ENCODE measurements at regions not wholly inside any gene's neighbourhood (a gene's known extent, or its start where the extent isn't known, plus 50 kb on each side); places are given as distances from the start of the nearest gene placed in this dataset.
"Not testable (repeated sequence)": the region's sequence is repeated elsewhere in the genome, so short reads cannot be mapped to it uniquely, and the experiment has no call there.

DNA sequence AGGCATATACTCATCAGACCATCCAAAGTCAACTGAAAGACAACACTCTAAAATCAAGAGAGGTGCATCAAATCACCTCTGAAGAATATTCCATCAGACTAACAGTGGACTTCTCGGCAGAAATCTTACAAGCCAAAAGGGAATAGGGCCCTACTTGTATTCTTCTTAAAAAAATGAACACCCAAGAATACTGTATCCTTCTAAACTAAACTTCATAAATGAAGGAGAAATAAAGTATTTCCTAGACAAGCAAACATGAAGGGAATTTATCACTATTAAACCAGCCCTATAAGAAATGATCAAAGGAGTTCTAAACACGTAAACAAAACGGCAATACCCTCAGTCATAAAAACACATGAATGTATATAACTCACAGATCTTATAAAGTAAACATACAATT is 141.2 kb downstream of the CXXC4 start:
- H3K9me3 Mint-ChIP-seq = peaks cover 35% of the 10 kb centered on the region
- ATAC-seq = no peak
- no peak overlapping the region for H3K27ac Mint-ChIP-seq
- no peak for DNase-seq
- no peaks in the 10 kb centered on the region for H3K36me3 Mint-ChIP-seq (ENCODE audit: low read depth)
- H3K4me1 Mint-ChIP-seq = no peaks in the 10 kb centered on the region
- H3K4me3 Mint-ChIP-seq = no peak overlapping the region
- no peaks in the 10 kb centered on the region for H3K27me3 Mint-ChIP-seq

DNA sequence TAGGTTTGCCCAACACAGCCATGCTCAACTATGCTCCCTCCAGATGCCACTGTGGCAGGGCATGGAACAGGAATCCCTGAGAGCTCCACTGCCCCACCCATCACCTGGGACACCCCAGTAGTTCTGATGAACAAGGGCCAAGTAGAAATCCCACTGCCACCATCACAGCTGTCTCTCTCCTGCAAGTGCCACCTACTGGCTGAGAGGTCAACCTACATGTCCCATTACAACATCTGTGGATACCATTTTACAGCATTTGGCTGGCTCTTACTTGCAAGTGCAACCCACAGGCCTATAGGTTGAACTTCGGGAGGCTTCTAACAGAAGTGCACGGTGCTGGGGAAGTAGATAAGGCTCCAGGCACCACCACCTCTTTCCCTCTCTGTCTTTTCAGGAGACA is 142.5 kb downstream of the CXXC4 start:
- Mint-ChIP-seq H3K4me1 (no peaks in the 10 kb centered on the region), H3K27me3 (no peaks in the 10 kb centered on the region), H3K9me3 (peaks cover 39% of the 10 kb centered on the region), H3K36me3 (ENCODE audit: low read depth) (no peaks in the 10 kb centered on the region), H3K27ac (no peak overlapping the region), H3K4me3 (no peak overlapping the region)
- no peak for ATAC-seq
- no peak for DNase-seq

DNA sequence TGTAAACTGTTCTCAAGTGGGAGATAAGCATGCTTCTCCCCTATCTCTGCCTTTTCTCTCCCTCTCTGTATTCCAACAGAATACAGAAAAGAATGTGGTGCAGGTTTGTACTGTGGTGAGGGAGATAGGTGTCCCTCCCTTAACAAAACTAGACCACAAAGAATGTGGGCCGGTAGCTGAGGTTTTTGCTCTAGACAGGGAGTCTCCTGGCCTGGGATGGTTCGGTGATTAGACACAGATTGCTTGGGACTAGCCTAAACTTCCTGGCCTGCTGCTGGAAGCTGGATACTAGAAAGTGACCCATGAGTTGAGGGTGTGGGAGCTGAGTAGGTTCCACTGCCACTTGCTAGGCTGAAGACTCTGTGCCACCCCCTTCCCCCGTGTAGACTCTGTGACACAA is 143.0 kb downstream of the CXXC4 start:
- H3K4me3 Mint-ChIP-seq = no peak overlapping the region
- no peaks in the 10 kb centered on the region for H3K27me3 Mint-ChIP-seq
- DNase-seq (no peak), ATAC-seq (no peak)
- H3K9me3 Mint-ChIP-seq = peaks cover 39% of the 10 kb centered on the region
- no peak overlapping the region for H3K27ac Mint-ChIP-seq
- H3K4me1 Mint-ChIP-seq = no peaks in the 10 kb centered on the region
- no peaks in the 10 kb centered on the region for H3K36me3 Mint-ChIP-seq (ENCODE audit: low read depth)

DNA sequence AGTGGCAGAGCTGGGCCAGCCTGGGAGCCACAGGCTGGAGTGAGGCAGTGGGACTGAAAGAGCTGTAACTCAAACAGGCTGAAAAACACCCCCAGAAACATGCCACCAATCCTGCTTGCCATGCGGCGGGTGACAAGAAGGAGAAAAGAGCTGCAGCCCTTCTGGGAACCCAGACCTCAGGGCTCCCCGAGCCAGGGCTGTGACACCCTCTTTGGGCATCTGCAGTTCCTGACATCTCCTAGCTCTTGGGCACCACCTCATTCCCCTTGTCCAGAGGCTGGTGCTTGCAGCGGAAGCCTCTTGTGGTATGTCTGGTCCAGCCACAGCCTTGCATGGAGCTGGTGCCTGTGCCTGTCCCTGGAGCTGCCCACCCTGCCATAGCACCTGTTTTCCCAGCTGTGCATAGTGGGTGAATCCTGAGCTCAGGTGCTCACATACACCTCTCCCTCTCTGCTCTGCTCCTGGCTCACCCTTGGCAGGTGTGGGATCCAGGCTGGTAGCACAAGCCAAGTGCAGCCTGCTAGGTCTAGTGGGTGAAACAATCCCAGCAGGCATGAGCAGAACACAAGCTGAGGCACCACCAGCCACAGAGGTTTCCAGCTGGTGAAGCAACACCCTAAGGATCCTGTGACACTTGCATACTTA is 149.0 kb downstream of the CXXC4 start:
- Mint-ChIP-seq H3K36me3 (ENCODE audit: low read depth) (no peaks in the 10 kb centered on the region), H3K4me3 (no peak overlapping the region), H3K27ac (no peak overlapping the region), H3K27me3 (no peaks in the 10 kb centered on the region), H3K4me1 (no peaks in the 10 kb centered on the region), H3K9me3 (peaks cover 13% of the 10 kb centered on the region)
- DNase-seq (no peak), ATAC-seq (no peak)

DNA sequence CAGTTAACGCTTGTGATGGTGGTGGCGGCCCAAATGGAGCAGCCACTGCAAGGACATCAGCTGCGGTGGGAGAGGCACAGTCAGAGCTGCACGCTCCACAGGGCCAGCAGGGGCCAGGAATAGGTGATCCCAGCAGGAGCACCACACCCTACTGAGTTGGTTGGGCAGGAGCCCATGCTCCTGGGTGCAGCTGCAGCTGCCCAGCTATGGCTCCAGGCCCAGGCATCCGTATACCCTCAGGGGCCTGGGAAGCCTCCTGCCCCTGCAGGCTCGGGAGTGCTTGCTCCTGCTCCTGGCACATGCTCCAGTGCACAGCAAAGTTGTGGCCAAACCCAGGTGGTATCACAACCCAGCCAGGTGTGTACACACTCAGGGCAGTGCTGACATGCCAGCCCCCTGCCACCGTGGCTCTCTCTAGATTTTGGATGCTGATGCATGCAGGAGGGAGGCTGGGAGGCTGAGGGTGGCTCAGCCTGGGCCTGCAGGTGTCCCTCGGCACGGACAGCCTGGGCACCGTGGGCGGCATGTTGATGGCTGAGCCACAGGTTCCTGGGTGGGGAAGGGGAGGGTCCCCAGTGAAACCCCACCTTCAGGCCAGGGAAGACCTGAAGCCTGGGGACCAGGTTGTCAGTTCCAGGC is 150.2 kb downstream of the CXXC4 start:
- H3K9me3 Mint-ChIP-seq = peaks cover 4% of the 10 kb centered on the region
- H3K27ac Mint-ChIP-seq = no peak overlapping the region
- H3K4me3 Mint-ChIP-seq = no peak overlapping the region
- DNase-seq = no peak
- no peak for ATAC-seq
- H3K27me3 Mint-ChIP-seq = no peaks in the 10 kb centered on the region
- H3K36me3 Mint-ChIP-seq (ENCODE audit: low read depth) = no peaks in the 10 kb centered on the region
- no peaks in the 10 kb centered on the region for H3K4me1 Mint-ChIP-seq

DNA sequence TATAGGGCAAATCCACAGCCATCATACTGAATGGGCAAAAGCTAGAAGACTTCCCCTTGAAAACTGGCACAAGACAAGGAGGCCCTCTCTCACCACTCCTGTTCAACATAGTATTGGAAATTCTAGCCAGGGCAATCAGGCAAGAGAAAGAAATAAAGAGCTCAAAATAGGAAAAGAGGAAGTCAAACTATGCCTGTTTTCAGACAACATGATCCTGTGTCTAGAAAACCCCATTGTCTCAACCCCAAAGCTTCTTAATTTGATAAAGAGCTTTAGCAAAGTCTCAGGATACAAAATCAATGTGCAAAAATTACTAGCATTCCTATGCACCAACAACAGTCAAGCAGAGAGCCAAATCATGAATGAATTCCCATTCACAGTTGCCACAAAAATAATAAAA is 160.3 kb downstream of the CXXC4 start:
- Mint-ChIP-seq H3K4me1 (no peaks in the 10 kb centered on the region), H3K27ac (no peak overlapping the region), H3K4me3 (no peak overlapping the region), H3K9me3 (no peaks in the 10 kb centered on the region), H3K36me3 (ENCODE audit: low read depth) (no peaks in the 10 kb centered on the region), H3K27me3 (no peaks in the 10 kb centered on the region)
- ATAC-seq = no peak
- DNase-seq = no peak

DNA sequence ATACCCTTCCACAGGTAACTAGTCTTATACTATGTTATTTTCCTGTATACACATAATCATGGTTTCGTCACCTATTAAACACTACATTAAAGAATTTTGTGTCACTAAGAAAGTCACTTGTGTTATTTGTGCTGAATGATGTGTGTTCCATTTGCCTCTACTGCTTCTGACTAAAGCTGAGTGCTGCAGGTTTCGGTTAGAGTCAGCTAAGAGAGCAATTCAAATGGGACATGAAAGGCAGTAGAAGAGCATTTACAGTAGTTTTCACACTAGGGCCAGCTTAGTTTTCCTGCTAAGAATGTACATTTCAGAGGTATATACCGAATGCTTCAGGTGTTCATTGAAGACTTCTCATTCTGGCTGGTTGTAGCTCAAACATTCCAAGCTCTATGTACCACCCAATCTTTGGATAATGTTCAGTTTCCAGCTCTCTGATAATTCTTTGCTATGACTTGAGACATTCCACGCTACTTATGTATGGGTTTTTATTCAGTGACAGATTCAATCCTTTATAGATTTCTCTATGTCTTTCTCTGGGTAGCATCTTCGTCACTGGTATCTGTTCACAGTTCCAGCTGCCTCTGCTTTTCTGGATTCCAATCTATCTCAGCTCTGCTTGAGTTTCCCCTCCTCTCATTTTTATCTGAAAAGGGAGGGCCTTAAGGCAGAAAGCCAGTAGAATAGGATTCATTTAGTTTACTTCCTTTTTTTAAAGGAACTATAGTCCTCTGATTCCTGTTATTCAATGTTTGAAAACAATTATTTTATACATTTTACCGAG is 164.4 kb downstream of the CXXC4 start:
- Mint-ChIP-seq H3K9me3 (no peaks in the 10 kb centered on the region), H3K36me3 (ENCODE audit: low read depth) (no peaks in the 10 kb centered on the region), H3K4me1 (no peaks in the 10 kb centered on the region), H3K4me3 (no peak overlapping the region), H3K27ac (no peak overlapping the region), H3K27me3 (no peaks in the 10 kb centered on the region)
- ATAC-seq (no peak), DNase-seq (no peak)

DNA sequence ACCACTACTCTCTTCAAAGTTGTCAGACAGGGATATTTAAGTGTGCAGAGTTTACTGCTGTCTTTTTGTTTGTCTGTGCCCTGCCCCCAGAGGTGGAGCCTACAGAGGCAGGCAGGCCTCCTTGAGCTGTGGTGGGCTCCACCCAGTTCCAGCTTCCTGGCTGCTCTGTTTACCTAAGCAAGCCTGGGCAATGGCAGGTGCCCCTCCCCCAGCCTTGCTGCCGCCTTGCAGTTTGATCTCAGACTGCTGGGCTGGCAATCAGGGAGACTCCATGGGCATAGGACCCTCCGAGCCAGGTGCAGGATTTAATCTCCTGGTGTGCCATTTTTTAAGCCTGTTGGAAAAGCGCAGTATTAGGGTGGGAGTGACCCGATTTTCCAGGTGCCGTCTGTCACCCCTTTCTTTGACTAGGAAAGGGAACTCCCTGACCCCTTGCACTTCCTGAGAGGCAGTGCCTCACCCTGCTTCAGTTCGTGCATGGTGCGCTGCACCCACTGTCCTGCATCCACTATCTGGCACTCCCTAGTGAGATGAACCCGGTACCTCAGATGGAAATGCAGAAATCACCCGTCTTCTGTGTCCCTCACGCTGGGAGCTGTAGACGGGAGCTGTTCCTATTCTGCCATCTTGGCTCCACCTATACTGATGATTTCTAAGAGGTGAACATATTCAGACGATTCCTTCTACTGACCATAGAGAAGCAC is 167.6 kb downstream of the CXXC4 start:
- ATAC-seq, H3K27me3 Mint-ChIP-seq, H3K4me3 Mint-ChIP-seq: not testable (repeated sequence)

DNA sequence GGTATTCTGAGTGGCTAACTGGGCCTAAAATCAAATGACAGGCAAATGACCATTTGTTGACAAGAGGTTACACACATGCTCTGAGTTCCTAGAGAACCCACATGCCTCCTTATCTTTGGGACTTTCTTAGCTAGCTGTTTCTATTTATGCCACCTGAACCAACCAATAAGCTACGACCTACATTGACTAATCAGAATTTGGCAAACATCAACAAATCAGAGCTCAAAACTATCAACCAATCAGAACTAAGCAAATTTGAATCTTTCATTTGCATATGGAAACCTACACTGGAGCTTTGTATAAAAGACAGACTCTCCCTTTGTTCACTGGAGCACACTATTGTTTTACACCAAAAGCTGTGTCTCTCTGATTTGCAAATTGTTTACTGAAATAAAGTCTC is 192.0 kb downstream of the CXXC4 start:
- peaks cover 4% of the 10 kb centered on the region for H3K9me3 Mint-ChIP-seq

More for the DNA sequence above, 167.6 kb downstream of the CXXC4 start:
- DNase-seq; H3K36me3 Mint-ChIP-seq (ENCODE audit: low read depth); H3K4me1 Mint-ChIP-seq; H3K27ac Mint-ChIP-seq; H3K9me3 Mint-ChIP-seq: not testable (repeated sequence)

DNA sequence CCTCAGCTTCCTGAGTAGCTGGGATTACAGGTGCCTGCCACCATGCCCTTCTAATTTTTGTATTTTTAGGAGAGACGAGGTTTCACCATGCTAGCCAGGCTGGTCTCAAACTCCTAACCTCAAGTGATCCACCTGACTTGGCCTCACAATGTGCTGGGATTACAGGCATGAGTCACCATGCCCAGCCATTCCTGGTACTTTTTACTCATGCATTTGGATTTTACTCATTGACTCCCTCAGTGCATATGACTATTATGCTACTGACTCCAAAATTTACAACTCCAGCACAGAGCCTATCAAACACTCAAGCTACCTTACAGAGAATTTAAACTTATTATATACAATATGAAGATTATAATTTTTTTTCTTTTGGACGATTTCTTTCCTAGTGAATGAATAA is 199.9 kb downstream of the CXXC4 start:
- H3K4me3 Mint-ChIP-seq = no peak overlapping the region
- H3K27ac Mint-ChIP-seq = no peak overlapping the region
- H3K9me3 Mint-ChIP-seq = peaks cover 15% of the 10 kb centered on the region
- ATAC-seq (no peak), DNase-seq (no peak)
- H3K4me1 Mint-ChIP-seq = no peaks in the 10 kb centered on the region
- no peaks in the 10 kb centered on the region for H3K36me3 Mint-ChIP-seq (ENCODE audit: low read depth)
- H3K27me3 Mint-ChIP-seq = no peaks in the 10 kb centered on the region

More for the DNA sequence above, 192.0 kb downstream of the CXXC4 start:
- ATAC-seq = no peak
- Mint-ChIP-seq H3K27ac (no peak overlapping the region), H3K4me3 (no peak overlapping the region), H3K4me1 (no peaks in the 10 kb centered on the region), H3K36me3 (ENCODE audit: low read depth) (no peaks in the 10 kb centered on the region), H3K27me3 (no peaks in the 10 kb centered on the region)
- DNase-seq = no peak

DNA sequence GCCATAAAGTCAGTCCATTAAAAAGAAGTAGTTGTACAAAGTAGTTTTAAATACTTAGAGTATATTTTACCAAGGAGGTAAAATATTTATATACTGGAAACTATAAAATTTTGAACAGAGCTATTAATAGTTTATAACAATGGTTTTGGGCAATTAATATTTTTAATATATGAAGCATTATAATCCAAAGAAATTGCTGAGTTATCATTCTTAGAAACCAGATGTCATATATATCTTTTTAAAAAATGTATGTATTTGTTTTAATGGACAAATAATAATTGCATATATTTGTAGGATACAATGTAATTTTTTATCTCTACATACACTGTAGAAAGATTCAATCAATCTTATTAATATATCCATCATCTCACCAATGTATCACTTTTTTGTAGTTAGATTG is 207.8 kb downstream of the CXXC4 start:
- no peak for ATAC-seq

DNA sequence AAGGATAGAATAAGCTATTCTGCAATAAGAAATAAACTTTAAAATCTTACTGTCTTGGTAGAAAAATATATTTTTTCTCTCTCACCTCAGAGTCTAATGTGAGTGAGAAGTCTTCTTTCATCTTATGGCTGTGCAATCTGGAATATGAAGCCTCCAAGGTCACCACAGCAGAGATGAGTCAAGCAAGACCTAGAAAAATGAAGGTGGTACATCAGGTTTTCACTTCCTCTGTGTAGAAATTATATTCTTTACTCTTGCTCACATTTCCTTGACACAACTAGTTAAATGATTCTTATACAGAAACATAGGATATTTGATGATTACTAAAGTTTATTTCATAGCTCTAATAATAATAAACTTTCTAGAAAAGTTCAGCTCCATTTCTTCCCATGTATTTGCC is 211.4 kb downstream of the CXXC4 start:
- Mint-ChIP-seq H3K27me3 (no peaks in the 10 kb centered on the region), H3K27ac (no peak overlapping the region), H3K4me3 (no peak overlapping the region), H3K36me3 (ENCODE audit: low read depth) (no peaks in the 10 kb centered on the region), H3K4me1 (no peaks in the 10 kb centered on the region), H3K9me3 (peaks cover 4% of the 10 kb centered on the region)
- no peak for DNase-seq
- no peak for ATAC-seq

More for the DNA sequence above, 207.8 kb downstream of the CXXC4 start:
- Mint-ChIP-seq H3K27me3 (no peaks in the 10 kb centered on the region), H3K27ac (no peak overlapping the region), H3K9me3 (peaks cover 11% of the 10 kb centered on the region), H3K36me3 (ENCODE audit: low read depth) (no peaks in the 10 kb centered on the region), H3K4me3 (no peak overlapping the region), H3K4me1 (no peaks in the 10 kb centered on the region)
- DNase-seq = no peak

DNA sequence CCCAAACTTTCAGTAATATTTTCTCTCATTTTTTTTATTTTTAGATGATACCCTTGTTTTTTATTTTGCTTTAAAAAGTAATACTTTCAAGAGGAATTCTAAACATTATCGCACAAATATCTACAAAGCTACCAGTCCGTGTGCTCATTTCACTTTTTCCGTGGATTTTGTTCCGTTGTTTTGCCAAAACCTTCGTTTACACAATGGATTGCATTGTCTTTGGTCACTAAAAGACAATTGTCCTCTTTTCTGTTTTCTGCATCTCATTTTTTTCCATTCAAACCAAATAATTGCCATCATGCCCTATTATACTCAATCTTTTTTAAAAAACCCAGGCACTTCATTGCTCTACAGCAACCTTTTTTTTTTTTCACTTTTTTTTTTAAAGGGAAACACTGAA is 214.9 kb downstream of the CXXC4 start:
- Mint-ChIP-seq H3K27ac (no peak overlapping the region), H3K4me1 (no peaks in the 10 kb centered on the region), H3K27me3 (no peaks in the 10 kb centered on the region), H3K36me3 (ENCODE audit: low read depth) (no peaks in the 10 kb centered on the region), H3K9me3 (no peaks in the 10 kb centered on the region), H3K4me3 (no peak overlapping the region)
- DNase-seq = no peak
- no peak for ATAC-seq

DNA sequence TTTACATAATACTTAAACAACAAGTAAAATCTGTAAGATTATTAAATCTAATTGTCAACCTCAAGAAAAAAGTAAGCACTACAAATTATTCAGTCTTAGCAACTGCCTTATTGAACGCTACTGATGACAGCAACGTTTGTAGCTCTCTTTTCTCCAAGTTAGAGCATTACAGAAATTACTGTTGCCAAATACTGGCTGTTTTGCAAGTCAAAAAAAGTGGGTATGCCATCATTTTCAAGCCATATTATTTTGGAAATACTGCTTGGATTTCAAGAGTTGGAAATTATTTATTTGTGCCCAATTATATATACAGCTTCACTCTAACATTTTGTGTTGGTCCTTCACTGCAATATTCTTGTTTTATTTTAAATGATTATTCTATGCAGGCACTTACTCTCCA is 221.7 kb downstream of the CXXC4 start:
- Mint-ChIP-seq H3K9me3 (no peaks in the 10 kb centered on the region), H3K27ac (no peak overlapping the region), H3K4me1 (no peaks in the 10 kb centered on the region), H3K4me3 (no peak overlapping the region), H3K36me3 (ENCODE audit: low read depth) (no peaks in the 10 kb centered on the region), H3K27me3 (no peaks in the 10 kb centered on the region)
- ATAC-seq (no peak), DNase-seq (no peak)

DNA sequence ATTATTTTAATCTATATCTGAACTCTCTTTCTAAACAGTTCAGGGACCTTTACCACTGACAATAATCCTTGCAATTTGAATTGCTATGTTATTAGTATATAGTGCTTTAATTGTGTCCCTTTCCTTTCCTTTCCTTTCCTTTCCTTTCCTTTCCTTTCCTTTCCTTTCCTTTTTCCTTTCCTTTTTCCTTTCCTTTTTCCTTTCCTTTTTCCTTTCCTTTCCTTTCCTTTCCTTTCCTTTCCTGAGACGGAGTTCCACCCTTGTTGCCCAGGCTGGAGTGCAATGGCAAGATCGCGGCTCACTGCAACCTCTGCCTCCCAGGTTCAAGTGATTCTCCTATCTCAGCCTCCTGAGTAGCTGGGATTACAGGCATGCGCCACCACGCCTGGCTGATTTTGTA is 225.1 kb downstream of the CXXC4 start:
- DNase-seq; H3K4me1 Mint-ChIP-seq; H3K9me3 Mint-ChIP-seq; H3K27me3 Mint-ChIP-seq; H3K36me3 Mint-ChIP-seq (ENCODE audit: low read depth); H3K4me3 Mint-ChIP-seq; H3K27ac Mint-ChIP-seq; ATAC-seq: not testable (repeated sequence)

Data from activated naive CD8-positive, alpha-beta T cell treated with anti-CD3 and anti-CD28 coated beads, Interleukin-2, amount 50 U/mL, for 24 hours (primary cell).